SU-DHL-6 (cell line): ENCODE measurements at regions not wholly inside any gene's neighbourhood (a gene's known extent, or its start where the extent isn't known, plus 50 kb on each side); places are given as distances from the start of the nearest gene placed in this dataset.

Source experiments
- EZH2phosphoT487 ChIP-seq: fragments of 200-600 bp; sonication (generic), shearing (Covaris generic); conservative IDR thresholded peaks from 2 replicates; pipeline ENCODE4 v1.6.1; 2018; ENCODE audit warnings: mild to moderate bottlenecking, antibody characterized with exemption, low read length, moderate library complexity, mixed read lengths
- TF ChIP-seq, protein P1 (sequence below): fragments of 200-600 bp; sonication (generic); IDR thresholded peaks from one replicate; pipeline ENCODE4 v1.5.1; 2017; ENCODE audit warnings: antibody characterized with exemption, mild to moderate bottlenecking, low read length, moderate library complexity; ENCODE audit not compliant: insufficient read depth, poor library complexity, severe bottlenecking

DNA sequence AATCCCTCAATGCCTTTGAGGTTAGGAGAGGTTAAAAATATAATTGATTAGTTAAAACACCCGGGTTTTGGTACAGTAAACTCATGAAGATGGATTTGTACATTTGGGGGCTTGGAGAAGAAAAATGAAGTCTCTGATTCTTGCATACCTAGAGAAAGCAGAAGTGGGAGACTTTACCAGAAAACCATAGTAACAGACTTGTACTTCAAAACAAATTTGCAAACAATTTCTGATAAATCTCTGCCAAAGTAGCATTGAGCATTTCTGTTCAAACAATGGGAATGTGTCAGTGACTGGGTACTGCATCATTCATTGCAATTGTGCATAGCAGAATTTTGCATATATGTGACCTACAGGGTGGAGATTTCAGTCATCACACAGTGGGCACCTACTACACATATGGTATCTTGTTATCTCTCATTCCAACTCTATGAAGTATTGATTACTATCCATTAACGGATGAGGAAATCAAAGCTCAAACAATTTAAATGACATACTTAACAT lies 256.9 kb downstream of the PLK2 start:
- TF ChIP-seq, protein P1, sequence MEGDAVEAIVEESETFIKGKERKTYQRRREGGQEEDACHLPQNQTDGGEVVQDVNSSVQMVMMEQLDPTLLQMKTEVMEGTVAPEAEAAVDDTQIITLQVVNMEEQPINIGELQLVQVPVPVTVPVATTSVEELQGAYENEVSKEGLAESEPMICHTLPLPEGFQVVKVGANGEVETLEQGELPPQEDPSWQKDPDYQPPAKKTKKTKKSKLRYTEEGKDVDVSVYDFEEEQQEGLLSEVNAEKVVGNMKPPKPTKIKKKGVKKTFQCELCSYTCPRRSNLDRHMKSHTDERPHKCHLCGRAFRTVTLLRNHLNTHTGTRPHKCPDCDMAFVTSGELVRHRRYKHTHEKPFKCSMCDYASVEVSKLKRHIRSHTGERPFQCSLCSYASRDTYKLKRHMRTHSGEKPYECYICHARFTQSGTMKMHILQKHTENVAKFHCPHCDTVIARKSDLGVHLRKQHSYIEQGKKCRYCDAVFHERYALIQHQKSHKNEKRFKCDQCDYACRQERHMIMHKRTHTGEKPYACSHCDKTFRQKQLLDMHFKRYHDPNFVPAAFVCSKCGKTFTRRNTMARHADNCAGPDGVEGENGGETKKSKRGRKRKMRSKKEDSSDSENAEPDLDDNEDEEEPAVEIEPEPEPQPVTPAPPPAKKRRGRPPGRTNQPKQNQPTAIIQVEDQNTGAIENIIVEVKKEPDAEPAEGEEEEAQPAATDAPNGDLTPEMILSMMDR: no peak
- TF ChIP-seq EZH2phosphoT487: no peak
